NCI-H1436 (cell line): ENCODE measurements at regions not wholly inside any gene's neighbourhood (a gene's known extent, or its start where the extent isn't known, plus 50 kb on each side); places are given as distances from the start of the nearest gene placed in this dataset.

Source experiments
- DNase-seq: peaks from one replicate; lab custom pipeline; 2025; lab: John Stamatoyannopoulos, UW

DNA sequence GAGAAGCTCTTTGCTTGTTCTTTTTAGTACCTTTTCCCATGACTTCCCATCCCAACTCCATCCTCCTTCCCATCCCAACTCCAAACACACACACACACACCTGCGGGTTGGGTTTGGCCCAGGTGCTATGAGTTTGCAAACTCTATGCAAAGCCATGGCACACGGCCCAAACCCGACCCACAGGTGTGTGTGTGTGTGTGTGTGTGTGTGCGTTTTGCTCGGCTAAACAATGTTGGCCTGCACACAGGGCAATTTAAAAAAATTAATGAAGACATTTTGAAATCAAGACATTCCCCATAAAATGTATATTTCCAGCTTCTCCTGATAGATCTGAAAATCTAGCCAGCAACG is 103.7 kb upstream of the TLE3 start:
- DNase-seq = no peak

DNA sequence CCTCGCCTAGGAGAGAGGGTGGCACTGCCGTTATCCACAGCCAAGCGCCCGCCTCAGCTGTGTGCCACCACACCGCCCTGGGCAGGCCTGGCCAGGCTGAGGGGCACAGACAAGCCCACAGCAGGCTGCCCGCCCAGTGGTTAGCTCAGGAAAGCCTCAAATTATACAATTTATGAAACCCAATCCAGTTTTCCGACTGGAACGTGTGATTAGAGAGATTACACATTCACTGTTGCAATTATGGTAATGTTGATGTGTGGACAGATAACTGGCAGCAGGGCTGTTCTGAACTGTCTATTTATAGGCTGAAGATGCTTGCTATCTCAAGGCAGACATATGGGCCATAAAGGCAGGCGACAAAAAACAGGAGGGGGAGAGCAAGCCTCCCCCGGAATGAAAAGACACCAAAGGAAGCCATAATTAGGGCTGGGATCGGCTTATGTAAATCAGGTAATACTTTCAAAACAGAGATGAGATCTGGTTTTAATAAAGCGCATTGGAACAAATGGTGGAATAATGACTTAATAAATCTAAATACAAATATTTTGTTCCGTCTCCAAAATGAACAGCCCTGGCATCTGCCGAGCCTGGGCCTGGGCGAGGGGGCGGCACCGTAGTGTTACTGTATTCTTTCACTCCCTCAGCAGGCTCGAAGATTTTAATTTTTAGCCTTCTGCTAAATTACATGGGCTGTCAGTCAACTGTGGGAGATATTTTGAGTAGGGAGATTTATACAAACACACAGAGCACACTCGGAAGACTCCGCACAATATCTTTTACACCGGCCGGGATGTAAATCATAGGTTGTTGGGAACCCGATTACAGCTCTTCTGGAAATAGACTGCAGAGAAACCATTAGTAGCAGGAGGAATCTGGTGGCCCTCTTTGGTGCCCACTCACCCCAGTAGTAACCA is 103.1 kb upstream of the TLE3 start:
- DNase-seq = no peak

DNA sequence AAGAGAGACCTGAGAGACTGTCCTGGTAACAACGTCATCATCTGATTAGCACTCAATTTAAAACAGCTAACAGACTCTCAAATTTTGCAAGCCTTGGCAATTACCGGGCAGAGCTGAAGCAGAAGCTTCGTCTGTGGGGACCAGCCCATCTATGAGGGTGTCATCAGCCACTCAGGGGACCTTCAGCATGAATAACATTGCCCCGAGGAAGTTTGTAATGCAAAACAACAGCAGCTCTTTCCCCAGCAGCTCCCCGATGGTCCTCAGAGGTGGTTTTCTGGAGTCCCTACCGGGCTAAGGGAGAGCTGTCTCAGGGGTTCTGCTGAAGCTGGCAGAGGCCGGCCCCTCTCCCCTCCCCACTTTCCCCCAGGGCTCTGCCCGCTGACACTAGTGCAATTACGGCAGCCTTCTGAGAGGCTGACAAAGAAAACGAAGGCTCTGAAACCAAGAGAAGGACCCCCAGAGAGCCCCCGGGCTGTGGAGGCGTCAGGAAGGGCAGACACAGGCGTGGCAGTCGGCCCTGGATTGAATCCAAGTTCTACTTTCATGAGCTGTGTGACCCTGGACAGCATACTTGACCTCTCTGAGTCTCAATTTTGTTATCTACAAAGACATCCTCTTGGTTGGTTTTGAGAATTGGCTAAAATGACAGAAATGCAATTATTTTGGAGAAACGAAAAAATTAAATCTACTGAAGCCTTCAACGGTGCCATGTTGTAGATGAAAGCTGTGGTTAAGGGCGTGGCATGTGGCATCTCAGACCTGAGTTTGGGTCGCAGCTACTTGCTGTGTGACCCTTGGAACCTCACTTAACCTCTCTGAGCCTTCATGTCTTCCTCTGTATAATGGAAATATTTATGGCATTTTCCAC is 102.1 kb upstream of the TLE3 start:
- no peak for DNase-seq

DNA sequence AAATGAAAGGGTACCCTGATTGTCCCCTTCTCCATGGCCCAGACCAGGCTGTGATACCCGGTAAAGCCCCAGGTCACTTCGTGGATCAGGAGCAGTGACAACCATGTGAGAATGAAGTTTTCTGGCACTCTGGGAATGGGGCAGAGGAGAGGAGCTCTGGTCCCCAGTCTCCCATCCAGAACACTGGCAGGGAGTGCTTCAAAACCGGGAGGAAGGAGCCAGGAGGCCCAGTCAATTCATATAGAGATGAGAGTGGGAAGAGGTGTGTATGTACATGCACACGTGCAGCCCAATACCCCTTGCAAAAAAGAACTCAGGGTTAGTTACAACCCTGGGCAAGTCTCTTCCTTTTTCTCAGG is 101.4 kb upstream of the TLE3 start:
- DNase-seq = no peak

DNA sequence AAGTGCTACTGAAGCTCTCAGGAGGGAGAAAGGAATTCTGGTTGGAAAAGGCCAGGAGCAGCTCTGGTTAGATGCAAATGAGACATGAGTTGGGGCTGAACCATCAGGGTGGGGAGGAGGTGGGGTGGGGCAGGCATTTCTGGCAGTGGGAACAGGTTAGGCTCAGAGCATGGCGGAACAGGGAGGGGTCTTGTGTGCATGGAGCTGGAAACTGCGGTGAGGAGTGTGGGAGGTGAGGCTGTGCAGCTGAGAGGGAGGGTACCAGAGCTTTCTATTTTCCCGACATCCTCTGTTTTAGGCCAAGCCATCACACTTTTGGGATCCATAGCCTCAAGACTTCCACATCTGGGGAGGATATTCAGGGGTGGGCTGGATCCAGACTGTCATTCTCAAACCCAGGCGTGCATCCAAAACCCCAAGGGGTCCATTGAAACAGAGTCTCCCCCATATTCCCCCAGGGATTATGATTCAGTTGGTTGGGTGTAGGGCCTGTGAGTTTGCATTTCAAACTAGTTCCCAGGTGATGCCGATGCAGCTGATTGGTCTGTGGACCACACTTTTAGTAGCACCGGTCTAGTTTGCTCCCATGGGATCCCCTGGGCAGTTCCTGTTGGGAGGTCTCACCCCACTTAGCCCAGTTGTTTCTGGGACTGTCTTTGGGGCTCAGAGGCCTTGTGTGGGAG is 100.9 kb upstream of the TLE3 start:
- no peak for DNase-seq

DNA sequence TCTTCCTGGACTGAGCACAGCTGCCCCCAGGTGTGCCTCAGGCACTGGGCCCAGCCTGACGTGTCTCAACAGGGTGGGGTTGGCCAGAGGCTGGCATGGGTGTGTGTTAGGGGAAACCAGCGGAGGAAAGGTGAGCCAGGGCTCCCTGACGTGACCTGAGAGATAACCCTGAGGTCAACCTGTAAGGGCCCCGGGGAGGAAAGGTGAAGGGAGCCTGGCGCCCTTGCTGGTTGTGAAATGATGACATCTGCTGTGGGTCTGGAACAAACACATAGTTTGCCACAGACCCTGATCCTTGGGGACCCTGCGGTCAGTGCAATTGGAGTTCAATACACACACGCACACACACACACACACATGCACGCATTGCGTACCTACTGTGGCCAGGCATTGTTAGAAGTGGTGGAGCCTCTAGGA is 100.2 kb upstream of the TLE3 start:
- DNase-seq = no peak

DNA sequence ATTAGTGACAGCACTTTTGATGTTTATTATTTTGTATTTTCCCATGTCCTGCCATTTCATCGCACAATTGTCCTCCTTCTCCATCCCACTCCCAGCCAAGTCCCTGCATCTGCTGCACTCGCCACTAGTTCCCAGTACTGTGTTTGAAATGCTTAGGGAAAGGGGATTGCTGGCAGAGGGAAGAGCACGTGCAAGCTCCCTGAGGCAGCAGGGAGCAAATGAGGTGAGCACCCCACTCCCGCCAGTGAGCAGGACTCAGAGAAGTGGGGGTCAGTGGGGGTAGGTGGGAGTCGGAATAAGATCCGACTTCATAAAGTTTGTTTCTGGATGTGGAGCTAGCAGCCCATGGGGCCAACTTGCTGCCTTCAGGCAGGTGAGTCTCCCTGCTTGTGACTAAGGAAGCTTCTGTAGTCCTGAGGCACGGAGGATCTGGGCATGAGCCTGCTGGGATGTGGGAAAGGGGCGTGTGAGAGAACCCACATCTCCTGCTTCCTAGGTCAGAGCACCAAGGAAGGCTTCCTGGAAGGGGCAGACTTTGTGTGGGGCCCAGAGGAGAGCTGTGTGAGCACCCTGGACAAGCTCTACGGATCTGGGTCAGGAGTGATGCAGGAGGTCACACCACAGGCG is 99.7 kb upstream of the TLE3 start:
- no peak for DNase-seq

DNA sequence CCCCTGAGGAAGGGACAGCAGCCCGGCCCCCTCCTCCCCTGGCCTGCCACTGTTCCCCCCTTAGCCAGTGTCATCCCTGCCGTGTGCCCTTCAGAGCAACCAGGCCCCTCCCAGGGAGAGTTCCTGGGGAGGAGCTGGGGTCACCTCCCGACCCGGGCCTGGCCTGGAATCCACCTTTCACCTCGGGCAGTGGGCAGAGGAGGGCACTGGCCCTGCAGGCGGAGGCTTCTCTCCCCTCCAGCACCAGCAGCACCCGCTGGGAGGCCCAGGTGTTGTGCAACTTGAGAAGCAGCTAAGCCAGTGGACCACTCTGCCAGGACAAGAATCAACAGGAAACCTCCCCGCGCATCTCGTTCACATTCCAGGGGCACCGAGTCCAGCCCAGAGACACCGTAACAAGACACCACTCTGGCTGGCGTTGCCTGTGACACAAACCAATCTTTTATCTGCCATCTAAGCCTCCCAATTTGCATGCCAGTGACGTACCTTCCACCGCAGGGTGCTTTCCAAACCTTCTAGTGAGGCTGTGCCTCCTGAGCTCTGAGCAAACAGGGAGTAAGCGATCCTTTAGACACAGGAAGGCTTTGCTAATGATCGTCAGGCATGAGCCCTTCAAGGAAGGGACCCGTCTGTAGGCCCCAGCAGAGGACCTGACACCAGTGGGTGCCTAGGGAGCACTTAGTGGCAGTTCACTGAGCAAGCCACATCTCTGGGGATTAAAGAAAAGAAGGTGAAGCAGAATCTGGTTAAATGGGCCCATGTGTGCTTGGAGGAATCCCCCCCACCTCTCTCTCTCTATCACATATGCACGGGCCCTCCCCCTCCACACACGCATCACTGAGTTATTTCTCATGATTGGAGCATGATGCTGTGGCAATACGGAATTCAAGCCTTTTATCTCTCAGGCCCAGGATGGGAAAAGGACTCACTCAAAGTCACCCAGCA is 98.9 kb upstream of the TLE3 start:
- DNase-seq = peak; percentile 76

DNA sequence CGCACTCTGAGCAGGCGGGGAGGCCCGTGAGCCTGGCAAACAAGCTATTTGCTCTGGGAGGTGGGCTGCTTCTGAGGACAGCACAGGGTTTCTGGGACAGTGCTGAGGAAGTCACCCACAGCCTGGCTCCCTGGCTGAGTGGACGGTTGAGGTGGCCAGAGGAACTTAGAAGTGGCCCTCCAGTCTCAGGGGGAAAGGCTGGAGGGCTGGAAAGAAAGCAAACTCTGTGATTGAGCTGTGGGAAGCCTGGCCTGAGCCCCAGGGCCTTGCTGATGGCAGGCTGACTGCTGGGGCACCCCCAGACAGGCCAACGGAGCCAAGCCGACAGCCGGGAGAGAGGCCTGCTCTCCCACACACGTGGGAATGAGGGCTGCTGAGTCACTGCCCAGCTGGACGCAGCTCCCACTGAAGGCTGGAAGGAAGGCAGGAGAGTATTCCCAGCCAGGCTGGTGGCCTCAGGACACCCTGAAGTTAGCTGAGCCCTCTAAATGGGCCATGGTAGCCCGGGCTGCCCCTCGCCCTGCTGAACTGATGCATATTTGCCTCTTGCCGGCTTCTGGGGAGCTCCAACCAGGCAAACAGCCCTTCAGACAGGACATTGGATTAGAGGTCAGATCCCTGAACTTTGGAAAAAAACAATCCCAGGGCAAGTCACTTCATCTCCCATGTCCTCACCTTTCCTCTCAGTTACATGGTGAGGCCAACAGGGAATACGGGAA is 98.0 kb upstream of the TLE3 start:
- no peak for DNase-seq

DNA sequence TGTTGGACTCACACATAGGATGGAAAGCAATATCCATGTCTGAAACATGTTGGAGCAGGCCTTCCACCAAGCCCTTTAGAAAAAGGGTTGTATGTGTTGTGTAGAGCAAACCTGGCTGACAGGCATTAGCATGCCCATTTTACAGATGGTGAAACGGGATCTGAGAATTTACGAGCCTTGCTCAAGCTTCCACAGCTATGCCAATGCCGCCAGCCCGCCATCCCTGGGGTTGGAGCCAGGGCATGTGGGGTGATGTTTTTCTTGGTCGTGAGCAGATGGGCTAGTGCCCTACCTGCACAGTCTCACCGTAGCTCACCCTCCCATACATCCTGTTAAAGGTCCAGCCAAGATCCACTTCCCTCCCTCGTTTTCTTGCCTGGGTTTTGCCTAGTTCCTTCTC is 97.5 kb upstream of the TLE3 start:
- no peak for DNase-seq

DNA sequence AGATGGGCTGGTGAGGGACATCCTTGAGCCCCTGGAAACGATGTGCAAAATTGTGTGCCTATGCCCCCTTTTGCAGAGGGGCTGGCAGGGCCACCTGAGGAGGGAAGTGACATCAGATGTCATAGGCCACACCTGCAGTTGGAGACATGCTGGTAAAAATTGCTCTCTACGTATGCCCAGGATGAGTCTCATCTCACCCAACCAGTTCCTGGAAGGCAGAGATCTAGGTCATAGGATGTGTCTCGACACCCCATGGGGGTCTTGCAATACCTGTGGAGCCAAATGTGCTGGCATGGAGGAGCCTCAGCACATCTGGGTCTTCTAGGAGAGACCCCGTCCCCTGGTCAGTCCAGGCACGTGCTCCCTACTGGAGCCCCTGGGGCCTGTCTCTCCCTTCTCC is 96.5 kb upstream of the TLE3 start:
- no peak for DNase-seq

DNA sequence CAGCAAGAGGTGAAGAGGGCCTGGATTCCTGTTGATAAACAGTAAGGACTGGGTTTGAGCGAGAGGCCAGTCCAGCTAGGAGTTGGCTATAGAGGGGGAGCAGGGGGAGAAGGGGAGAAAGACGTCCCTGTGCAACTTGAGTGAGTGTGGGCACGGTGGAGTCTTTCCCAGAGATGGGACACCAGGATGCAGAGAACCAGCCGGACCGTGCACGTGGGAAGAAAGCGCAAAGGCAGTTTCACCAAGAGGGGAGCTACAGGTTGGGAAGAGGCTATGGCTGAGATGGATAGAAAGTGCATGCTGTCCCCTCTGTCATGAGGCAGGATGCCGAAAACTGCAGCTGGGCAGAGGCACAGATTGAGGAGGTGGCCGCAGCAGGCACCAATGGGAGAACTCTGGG is 96.0 kb upstream of the TLE3 start:
- no peak for DNase-seq

DNA sequence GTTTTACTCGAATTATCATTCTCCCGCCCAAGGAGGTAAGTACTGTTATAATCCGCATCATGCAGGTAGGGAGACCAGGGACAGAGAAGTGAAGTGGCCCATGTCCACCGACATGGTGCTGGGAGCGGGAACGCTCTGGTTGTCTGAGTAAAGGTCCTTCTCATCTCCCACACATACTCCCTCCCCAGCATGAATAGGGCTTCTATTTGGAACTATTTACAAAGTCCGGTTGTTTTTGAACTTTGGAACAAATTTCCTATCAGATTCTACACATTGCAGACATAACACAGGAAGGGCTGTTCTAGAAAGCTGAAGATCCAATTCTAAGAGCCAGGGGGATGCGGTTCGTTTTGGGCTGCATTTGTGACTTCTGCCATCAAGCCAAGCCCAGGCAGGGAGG is 94.8 kb upstream of the TLE3 start:
- no peak for DNase-seq

DNA sequence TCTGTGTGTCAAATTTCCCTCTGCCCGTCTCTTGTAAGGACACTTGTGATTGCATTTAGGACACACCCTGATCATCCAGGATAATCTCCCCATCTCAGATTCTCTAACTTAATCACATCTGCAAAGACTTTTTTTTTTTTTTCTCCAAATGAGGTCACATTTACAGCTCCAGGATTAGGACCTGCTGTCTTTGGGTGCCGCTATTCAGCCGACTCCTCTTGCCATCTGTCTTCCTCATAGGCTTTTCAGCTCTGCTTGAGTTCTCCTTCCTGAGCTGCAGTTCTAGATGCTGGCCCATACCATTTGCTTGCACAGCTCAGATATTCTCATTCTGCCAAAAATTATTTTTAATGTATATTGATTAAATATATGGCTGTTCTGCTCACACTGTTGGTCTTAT is 94.3 kb upstream of the TLE3 start:
- no peak for DNase-seq

DNA sequence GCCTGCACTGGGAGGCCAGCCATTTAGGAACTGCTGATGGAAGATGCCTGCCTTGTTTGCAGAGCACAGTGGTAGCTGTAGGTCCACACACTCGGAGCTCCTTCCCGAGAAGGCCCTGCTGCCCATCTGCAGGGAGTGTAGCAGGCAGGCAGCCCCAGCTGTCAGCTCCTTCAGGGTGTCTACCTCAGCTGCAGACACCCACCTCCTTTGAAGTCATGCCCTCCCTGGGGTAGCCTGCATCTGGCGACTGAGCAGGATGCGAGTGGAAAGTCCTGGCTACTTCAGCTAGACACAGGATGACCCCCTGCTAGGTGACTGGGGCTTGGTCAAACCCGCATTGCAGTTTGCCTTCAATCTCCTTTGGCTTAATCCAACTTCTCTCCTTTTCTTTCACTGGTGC is 93.2 kb upstream of the TLE3 start:
- DNase-seq = no peak

DNA sequence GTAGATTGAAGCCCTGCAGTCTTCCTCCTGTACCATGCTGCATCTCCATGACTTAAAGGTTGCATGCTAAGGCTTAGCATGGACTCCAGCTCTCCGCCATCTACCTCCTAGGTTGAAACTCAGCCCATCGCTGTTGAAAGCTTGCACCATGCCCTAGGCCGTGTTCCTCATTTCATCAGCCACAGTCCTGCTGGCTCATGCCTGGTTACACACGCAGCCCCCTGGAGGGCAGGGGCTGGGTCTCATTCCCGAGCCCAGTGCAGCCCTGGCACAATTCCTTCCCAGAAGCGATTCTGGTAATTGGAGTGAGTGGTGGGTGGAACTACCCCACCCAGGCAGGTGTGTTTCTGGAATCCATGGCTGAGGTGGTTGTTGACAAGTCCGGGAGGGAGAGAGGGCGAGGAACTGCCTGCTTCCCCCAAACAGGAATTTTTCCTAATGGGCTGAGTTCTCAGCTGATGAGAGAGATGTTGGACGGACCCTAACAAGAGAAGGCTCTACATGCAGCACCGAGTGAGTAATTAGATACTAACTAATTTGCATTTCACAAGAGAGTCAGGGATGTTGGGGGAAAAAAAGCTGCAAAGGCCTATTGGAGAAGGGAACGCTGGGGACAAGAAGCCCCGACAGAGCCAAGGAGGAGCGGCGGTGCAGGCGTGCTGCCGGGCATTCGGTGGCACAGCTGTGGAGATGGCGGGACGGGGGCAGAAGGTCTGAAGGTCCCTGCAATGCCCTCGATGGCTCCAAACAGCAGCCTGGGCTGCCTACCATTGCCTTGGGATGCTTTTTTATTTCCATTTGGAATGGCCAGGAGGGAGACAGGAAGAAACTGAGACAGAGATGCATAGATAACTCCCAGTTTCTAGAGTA is 92.3 kb upstream of the TLE3 start:
- DNase-seq = no peak

DNA sequence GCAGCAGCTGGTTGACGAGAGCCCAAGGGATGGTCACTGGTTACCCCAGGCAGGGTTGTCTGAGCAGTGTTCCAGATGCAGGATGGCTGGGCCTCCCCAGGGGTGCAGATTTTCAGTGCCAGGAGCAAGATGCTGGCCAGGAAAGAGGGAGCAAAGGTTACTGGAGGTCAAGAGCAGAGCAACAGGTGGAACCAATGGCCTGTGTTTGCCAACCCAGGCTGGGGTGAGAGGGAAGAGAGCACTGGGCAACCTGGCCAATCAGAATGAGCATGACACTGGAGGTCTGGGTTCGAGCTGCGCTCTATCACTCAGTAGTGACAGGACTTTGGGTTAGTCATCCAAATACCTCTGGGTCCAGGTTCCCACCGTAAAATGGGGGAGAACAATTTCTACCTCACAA is 90.6 kb upstream of the TLE3 start:
- DNase-seq = no peak

DNA sequence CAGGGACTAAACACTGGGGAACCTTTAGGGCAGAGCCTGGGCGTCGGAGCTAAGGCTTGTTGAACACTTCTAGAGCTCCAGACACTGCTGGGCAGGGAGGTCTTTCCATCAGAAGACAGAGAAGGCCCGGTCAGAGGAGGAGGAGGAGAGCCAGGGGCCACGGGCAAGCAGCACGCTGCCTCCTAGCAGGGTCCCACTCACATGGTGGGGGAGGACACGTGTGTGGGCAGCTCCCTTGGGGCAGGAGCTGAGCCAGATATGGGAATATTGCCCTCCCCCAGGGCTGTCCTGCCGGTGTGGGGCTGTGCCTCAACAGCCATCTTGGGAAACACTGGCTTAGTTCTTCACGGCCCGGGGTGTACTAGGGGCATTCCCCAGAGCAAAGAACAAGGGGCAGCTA is 89.6 kb upstream of the TLE3 start:
- DNase-seq = no peak

DNA sequence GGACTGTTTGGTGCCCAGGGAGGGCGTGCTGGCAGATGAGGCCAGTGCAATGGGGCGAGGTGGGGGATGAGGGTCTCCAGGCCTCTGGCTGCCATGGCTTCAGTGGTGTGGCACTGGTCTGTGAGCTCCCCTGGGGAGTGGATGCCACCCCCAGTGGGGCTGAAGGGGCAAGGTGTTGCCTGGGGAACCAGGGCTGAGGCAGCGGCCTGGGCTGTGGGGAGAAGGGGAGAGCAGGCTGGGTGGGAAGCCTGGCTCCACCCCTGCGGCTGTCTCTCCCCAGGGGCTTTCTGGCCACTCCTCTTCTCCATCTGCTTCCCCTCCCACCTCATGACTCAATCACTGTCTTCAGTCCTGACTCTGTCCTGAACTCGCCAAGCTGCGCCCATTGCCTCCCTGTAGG is 88.4 kb upstream of the TLE3 start:
- peak; percentile 47 for DNase-seq
